H1 (cell line): ENCODE measurements at regions not wholly inside any gene's neighbourhood (a gene's known extent, or its start where the extent isn't known, plus 50 kb on each side); places are given as distances from the start of the nearest gene placed in this dataset.

Experiments used
- CTCF ChIA-PET: fragments of 300-600 bp; sonication (Branson Sonifier 250); formaldehyde crosslinking; loops from one replicate; lab custom pipeline; 2021; ENCODE audit not compliant: partially characterized antibody; lab: Charles Lee
- POLR2A ChIA-PET: fragments of 300-600 bp; sonication (Branson Sonifier 250); formaldehyde crosslinking; loops from one replicate; lab custom pipeline; 2021; ENCODE audit warnings: inconsistent platforms; ENCODE audit not compliant: partially characterized antibody; lab: Charles Lee
- DNase-seq, 2 experiments: peaks; one replicate each; pipeline versions ENCODE4 v3.0.0 to v3.0.0-alpha.2; 2010 to 2022; ENCODE audit warnings: low spot score in 2 of 2, low read depth in 1 of 2, mixed read lengths in 1 of 2
- FAIRE-seq: peaks from 2 replicates; lab custom pipeline; 2011; peaks lifted over from hg19 to GRCh38; lab: Jason Lieb, UNC
- H2AFZ ChIP-seq: 2 replicates; pipeline ENCODE4 v1.8.1; 2012; ENCODE audit warnings: low read length, inconsistent platforms
- H2AK5ac ChIP-seq: 2 replicates; pipeline ENCODE4 v1.6.1; 2013; ENCODE audit warnings: low read depth, low read length
- H2BK120ac ChIP-seq: replicated peaks from 2 replicates; pipeline ENCODE3; 2013; ENCODE audit warnings: low read depth, low read length, inconsistent platforms
- H2BK12ac ChIP-seq: 2 replicates; pipeline ENCODE4 v1.6.1; 2013; ENCODE audit warnings: low read depth, low read length
- H2BK15ac ChIP-seq: 2 replicates; pipeline ENCODE4 v1.6.1; 2013; ENCODE audit warnings: low read length
- H2BK20ac ChIP-seq: 2 replicates; pipeline ENCODE4 v1.6.1; 2013; ENCODE audit warnings: low read length
- H2BK5ac ChIP-seq: 2 replicates; pipeline ENCODE4 v1.6.1; 2013; ENCODE audit warnings: low read depth, low read length
- H3K14ac ChIP-seq: 2 replicates; pipeline ENCODE4 v1.6.1; 2013; ENCODE audit warnings: inconsistent platforms; ENCODE audit not compliant: insufficient read length
- H3K18ac ChIP-seq: 2 replicates; pipeline ENCODE4 v1.6.1; 2013; ENCODE audit warnings: low read length; ENCODE audit errors: extremely low read depth
- H3K23ac ChIP-seq: 2 replicates; pipeline ENCODE4 v1.6.1; 2013; ENCODE audit warnings: inconsistent platforms; ENCODE audit not compliant: insufficient read length
- H3K23me2 ChIP-seq: 2 replicates; pipeline ENCODE4 v1.6.1; 2013; ENCODE audit warnings: low read depth, low read length
- H3K27ac ChIP-seq: 2 replicates; pipeline ENCODE4 v1.6.1; 2011; ENCODE audit warnings: low read depth, low read length, inconsistent platforms
- H3K27me3 ChIP-seq, 4 experiments: replicated peaks in 1 of 4; 1 replicate in 1 of 4; 2 replicates in 3 of 4; pipeline versions ENCODE4 v1.6.1 to v1.8.1; 2011 to 2013; ENCODE audit warnings: low read length in 3 of 4, mild to moderate bottlenecking in 3 of 4, inconsistent platforms in 2 of 4, mixed read lengths in 2 of 4, moderate library complexity in 1 of 4; ENCODE audit not compliant: control insufficient read depth in 3 of 4, insufficient read depth in 3 of 4; ENCODE audit errors: extremely low read depth in 1 of 4
- H3K36me3 ChIP-seq, 4 experiments: 2 replicates each; pipeline versions ENCODE4 v1.6.1 to v1.8.1; 2011 to 2013; ENCODE audit warnings: mild to moderate bottlenecking in 4 of 4, low read length in 3 of 4, moderate library complexity in 2 of 4, control low read depth in 1 of 4, inconsistent platforms in 1 of 4; ENCODE audit not compliant: insufficient read depth in 4 of 4, control insufficient read depth in 2 of 4
- H3K4ac ChIP-seq: replicated peaks from 2 replicates; pipeline ENCODE3; 2013; ENCODE audit warnings: low read length, low read depth, mixed read lengths, inconsistent platforms; ENCODE audit not compliant: insufficient read length
- H3K4me1 ChIP-seq, 4 experiments: replicated peaks in 1 of 4; 1 replicate in 1 of 4; 2 replicates in 3 of 4; pipeline versions ENCODE4 v1.6.1 to v1.8.1; 2011 to 2013; ENCODE audit warnings: low read length in 3 of 4, inconsistent platforms in 2 of 4, mixed read lengths in 1 of 4; ENCODE audit not compliant: insufficient read depth in 4 of 4, control insufficient read depth in 3 of 4
- H3K4me2 ChIP-seq, 2 experiments: 2 replicates each; pipeline versions ENCODE4 v1.6.1 to v1.8.1; 2011 to 2013; ENCODE audit warnings: low read depth in 2 of 2, low read length in 2 of 2, control low read depth in 1 of 2, inconsistent platforms in 1 of 2, mild to moderate bottlenecking in 1 of 2; ENCODE audit not compliant: insufficient read depth in 1 of 2
- H3K4me3 ChIP-seq, 4 experiments: fragments of 200-600, 300-600 bp in 1 of 4; sonication (generic), shearing (Covaris generic), sonication (Bioruptor Twin) in 1 of 4; 2 replicates each; pipeline versions ENCODE4 v1.5.1 to v1.8.1; 2011 to 2016; ENCODE audit warnings: low read length in 4 of 4, low read depth in 3 of 4, control low read depth in 2 of 4, inconsistent platforms in 2 of 4, mild to moderate bottlenecking in 2 of 4, mixed read lengths in 1 of 4, moderate library complexity in 1 of 4; ENCODE audit not compliant: insufficient read depth in 2 of 4; ENCODE audit errors: extremely low read depth in 1 of 4
- H3K56ac ChIP-seq: replicated peaks from 2 replicates; pipeline ENCODE3; 2013; ENCODE audit warnings: low read depth, mild to moderate bottlenecking, mixed read lengths, low read length, inconsistent platforms; ENCODE audit not compliant: insufficient read length
- H3K79me1 ChIP-seq: 2 replicates; pipeline ENCODE4 v1.6.1; 2013; ENCODE audit warnings: low read depth, low read length, control low read depth
- H3K79me2 ChIP-seq, 2 experiments: 2 replicates each; pipeline versions ENCODE4 v1.6.1 to v1.8.1; 2012 to 2013; ENCODE audit warnings: low read length in 2 of 2, mild to moderate bottlenecking in 2 of 2, inconsistent platforms in 1 of 2; ENCODE audit not compliant: insufficient read depth in 2 of 2, control insufficient read depth in 1 of 2
- H3K9ac ChIP-seq, 4 experiments: replicated peaks in 1 of 4; 1 replicate in 1 of 4; 2 replicates in 3 of 4; pipeline versions ENCODE4 v1.6.1 to v1.8.1; 2011 to 2013; ENCODE audit warnings: low read depth in 3 of 4, low read length in 3 of 4, control low read depth in 2 of 4, mild to moderate bottlenecking in 2 of 4, moderate library complexity in 2 of 4, inconsistent platforms in 1 of 4; ENCODE audit errors: extremely low read depth in 1 of 4
- H3K9me3 ChIP-seq, 2 experiments: 2 replicates each; pipeline versions ENCODE4 v1.6.1 to v1.8.1; 2012 to 2013; ENCODE audit warnings: mild to moderate bottlenecking in 2 of 2, moderate library complexity in 2 of 2, control low read depth in 1 of 2, inconsistent platforms in 1 of 2, low read depth in 1 of 2, low read length in 1 of 2, mixed read lengths in 1 of 2; ENCODE audit not compliant: insufficient read depth in 2 of 2
- H4K20me1 ChIP-seq, 2 experiments: replicated peaks in 1 of 2; 2 replicates each; pipeline versions ENCODE3 to v1.8.1; 2011 to 2013; ENCODE audit warnings: inconsistent platforms in 2 of 2, low read length in 2 of 2, mild to moderate bottlenecking in 1 of 2; ENCODE audit not compliant: insufficient read depth in 2 of 2, control insufficient read depth in 1 of 2
- H4K5ac ChIP-seq: 2 replicates; pipeline ENCODE4 v1.6.1; 2013; ENCODE audit warnings: low read length, low read depth, mixed read lengths, inconsistent platforms; ENCODE audit not compliant: insufficient read length
- H4K8ac ChIP-seq: 2 replicates; pipeline ENCODE4 v1.8.0; 2013; ENCODE audit warnings: mild to moderate bottlenecking, moderate library complexity, low read length, inconsistent platforms; ENCODE audit not compliant: insufficient read depth; ENCODE audit errors: extremely low read depth
- H4K91ac ChIP-seq: replicated peaks from 2 replicates; pipeline ENCODE3; 2013; ENCODE audit warnings: low read length, mixed read lengths, inconsistent platforms; ENCODE audit not compliant: insufficient read length
- ATF3 ChIP-seq: IDR thresholded peaks from 2 replicates; pipeline ENCODE4 v1.6.1; 2011; ENCODE audit warnings: low read depth, mild to moderate bottlenecking, low read length; ENCODE audit not compliant: insufficient read depth
- EZH2 ChIP-seq: fragments of 200-600 bp; sonication (generic); IDR thresholded peaks from 2 replicates; pipeline ENCODE4 v1.7.1; 2012; ENCODE audit warnings: low read depth, mild to moderate bottlenecking, moderate library complexity, low read length, inconsistent platforms; ENCODE audit not compliant: severe bottlenecking
- HDAC2 ChIP-seq, 2 experiments: fragments of 300-600 bp in 1 of 2; sonication (generic) in 1 of 2; IDR thresholded peaks; 2 replicates each; pipeline ENCODE4 v1.6.1; 2011 to 2012; ENCODE audit warnings: low read depth in 2 of 2, low read length in 2 of 2, mild to moderate bottlenecking in 2 of 2, moderate library complexity in 2 of 2, borderline replicate concordance in 1 of 2, inconsistent platforms in 1 of 2
- JUN ChIP-seq: IDR thresholded peaks from 2 replicates; pipeline ENCODE4 v1.6.1; 2011; ENCODE audit warnings: low read depth, mild to moderate bottlenecking, improper control_type of control experiment, low read length
- TCF12 ChIP-seq: IDR thresholded peaks from 2 replicates; pipeline ENCODE4 v1.6.1; 2011; ENCODE audit warnings: low read depth, mild to moderate bottlenecking, low read length
- WGBS, 2 experiments: shearing (Covaris generic) in 1 of 2; methylation state at CpG; one replicate each; pipeline versions ENCODE4 v1.1.6 to v1.1.7; 2013 to 2015; ENCODE audit warnings: low lambda C conversion rate in 2 of 2, mixed read lengths in 2 of 2, inconsistent platforms in 1 of 2, low coverage in 1 of 2, missing lambda C conversion rate in 1 of 2; ENCODE audit not compliant: insufficient replicate concordance in 2 of 2, insufficient coverage in 1 of 2, insufficient read length in 1 of 2; ENCODE audit errors: extremely low coverage in 1 of 2, missing lambda C conversion rate in 1 of 2; 5-methylcytosine and 5-hydroxymethylcytosine counted together

GRCh38 chr10:10627414-10627813, 390.3 kb upstream of the CELF2 start:
- no peak overlapping the region for H3K4ac ChIP-seq
- no peak overlapping the region for H4K5ac ChIP-seq
- H3K4me1 ChIP-seq: no peaks in the 10 kb centered on the region
- H2BK15ac ChIP-seq: no peak overlapping the region
- no peak overlapping the region for H3K4me2 ChIP-seq
- H3K36me3 ChIP-seq: no peaks in the 10 kb centered on the region
- no peak overlapping the region for H3K9ac ChIP-seq
- no peak overlapping the region for H3K4me3 ChIP-seq
- no peak overlapping the region for H4K8ac ChIP-seq
- H2AFZ ChIP-seq: peak overlapping the region; percentile 21; the same call in 1 of the 2 replicates
- ChIA-PET CTCF (interaction anchor here (0.6 to 1.3 kb wide), 2 partner anchors 11 to 1329 kb away, joined by 3 to 4 read pairs; no protein-coding TSS in a partner anchor), POLR2A (no interaction called here)
- H3K79me1 ChIP-seq: no peaks in the 10 kb centered on the region
- no peaks in the 10 kb centered on the region for H4K20me1 ChIP-seq
- H3K27ac ChIP-seq: no peak overlapping the region
- H3K23me2 ChIP-seq: no peaks in the 10 kb centered on the region
- no peak overlapping the region for H3K14ac ChIP-seq
- WGBS, 2 experiments: 100% methylated on average over 1 of the region's 1 CpG; no CpG with 5 or more reads in 1 of the 2 experiments
- no peak overlapping the region for H2AK5ac ChIP-seq
- no peaks in the 10 kb centered on the region for H3K9me3 ChIP-seq
- H3K18ac ChIP-seq: no peak overlapping the region
- no peak overlapping the region for H2BK12ac ChIP-seq
- no peak overlapping the region for H3K56ac ChIP-seq
- no peak overlapping the region for H4K91ac ChIP-seq
- TF ChIP-seq TCF12 (no peak), ATF3 (no peak), JUN (no peak), EZH2 (no peak), HDAC2 (IDR thresholded peaks at IDR 0.05; ENCODE audit: borderline replicate concordance in 1 of 2, low read depth in 2 of 2, low read length in 2 of 2) (no peak)
- no peaks in the 10 kb centered on the region for H3K79me2 ChIP-seq
- H2BK5ac ChIP-seq: no peak overlapping the region
- no peaks in the 10 kb centered on the region for H3K27me3 ChIP-seq
- FAIRE-seq: no peak
- H2BK120ac ChIP-seq: no peak overlapping the region
- no peak overlapping the region for H3K23ac ChIP-seq
- no peak for DNase-seq
- no peak overlapping the region for H2BK20ac ChIP-seq
